MCF 10A (cell line): ENCODE measurements at regions not wholly inside any gene's neighbourhood (a gene's known extent, or its start where the extent isn't known, plus 50 kb on each side); places are given as distances from the start of the nearest gene placed in this dataset.
A peak's percentile ranks its signal among the peaks of the same experiment; 100 is the strongest.

Source experiments
- BruUV-seq: library from RNA; stranded (reverse); fragments of 400-500 nt; replicated peaks from 2 replicates; lab custom pipeline; 2021; lab: Mats Ljungman, UMichigan
- CTCF ChIA-PET: fragments of 300-600 bp; sonication (Branson Sonifier 250); formaldehyde crosslinking; extraction: SDS; loops from one replicate; lab custom pipeline; 2021; ENCODE audit warnings: antibody characterized with exemption, inconsistent platforms; lab: Yijun Ruan, JAX
- POLR2A ChIA-PET: fragments of 300-600, 350-650 bp; sonication (Branson Sonifier 250); formaldehyde crosslinking; extraction: SDS; loops from one replicate; lab custom pipeline; 2020; ENCODE audit warnings: antibody characterized with exemption, inconsistent platforms; lab: Yijun Ruan, JAX
- DNase-seq: peaks from one replicate; pipeline ENCODE4 v3.0.0-alpha.2; 2018; ENCODE audit not compliant: unreplicated experiment
- H3K27ac Mint-ChIP-seq: one replicate; pipeline ENCODE4 v1.8.0; 2022; ENCODE audit warnings: mild to moderate bottlenecking, low read depth, mixed read lengths; ENCODE audit not compliant: unreplicated experiment
- H3K27me3 Mint-ChIP-seq: one replicate; pipeline ENCODE4 v1.8.0; 2022; ENCODE audit warnings: mixed read lengths; ENCODE audit not compliant: insufficient read depth, unreplicated experiment
- H3K36me3 Mint-ChIP-seq: one replicate; pipeline ENCODE4 v1.8.0; 2022; ENCODE audit warnings: mild to moderate bottlenecking, moderate library complexity, mixed read lengths; ENCODE audit not compliant: insufficient read depth, unreplicated experiment
- H3K4me1 Mint-ChIP-seq: one replicate; pipeline ENCODE4 v1.8.0; 2022; ENCODE audit warnings: mixed read lengths; ENCODE audit not compliant: insufficient read depth, unreplicated experiment
- H3K4me3 Mint-ChIP-seq: one replicate; pipeline ENCODE4 v1.8.0; 2022; ENCODE audit warnings: mild to moderate bottlenecking, moderate library complexity, mixed read lengths; ENCODE audit not compliant: unreplicated experiment
- H3K9me3 Mint-ChIP-seq: one replicate; pipeline ENCODE4 v1.8.0; 2022; ENCODE audit warnings: mixed read lengths; ENCODE audit not compliant: unreplicated experiment
- intact Hi-C: fragments of 100-400 bp; cut with micrococcal nuclease; formaldehyde crosslinking; loops from 2 replicates; pipeline ENCODE4 v1.14.1; 2022
- TF ChIP-seq, protein P1 (sequence below): fragments of 200-600 bp; IDR thresholded peaks from one replicate; pipeline ENCODE4 v1.8.0; 2022; ENCODE audit warnings: antibody characterized with exemption, mild to moderate bottlenecking; ENCODE audit not compliant: unreplicated experiment

- intact Hi-C loops: no loop called here
- no peaks in the 10 kb centered on the region for H3K27me3 Mint-ChIP-seq
- H3K27ac Mint-ChIP-seq: no peak overlapping the region
- CTCF ChIA-PET: interaction anchor here (0.6 to 3.2 kb wide), 9 partner anchors 10 to 248 kb away, joined by 3 to 29 read pairs (median 5); no protein-coding TSS in a partner anchor
- peak; percentile 16 for DNase-seq
- TF ChIP-seq, protein P1, sequence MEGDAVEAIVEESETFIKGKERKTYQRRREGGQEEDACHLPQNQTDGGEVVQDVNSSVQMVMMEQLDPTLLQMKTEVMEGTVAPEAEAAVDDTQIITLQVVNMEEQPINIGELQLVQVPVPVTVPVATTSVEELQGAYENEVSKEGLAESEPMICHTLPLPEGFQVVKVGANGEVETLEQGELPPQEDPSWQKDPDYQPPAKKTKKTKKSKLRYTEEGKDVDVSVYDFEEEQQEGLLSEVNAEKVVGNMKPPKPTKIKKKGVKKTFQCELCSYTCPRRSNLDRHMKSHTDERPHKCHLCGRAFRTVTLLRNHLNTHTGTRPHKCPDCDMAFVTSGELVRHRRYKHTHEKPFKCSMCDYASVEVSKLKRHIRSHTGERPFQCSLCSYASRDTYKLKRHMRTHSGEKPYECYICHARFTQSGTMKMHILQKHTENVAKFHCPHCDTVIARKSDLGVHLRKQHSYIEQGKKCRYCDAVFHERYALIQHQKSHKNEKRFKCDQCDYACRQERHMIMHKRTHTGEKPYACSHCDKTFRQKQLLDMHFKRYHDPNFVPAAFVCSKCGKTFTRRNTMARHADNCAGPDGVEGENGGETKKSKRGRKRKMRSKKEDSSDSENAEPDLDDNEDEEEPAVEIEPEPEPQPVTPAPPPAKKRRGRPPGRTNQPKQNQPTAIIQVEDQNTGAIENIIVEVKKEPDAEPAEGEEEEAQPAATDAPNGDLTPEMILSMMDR: peak; percentile 51
- POLR2A ChIA-PET: no interaction called here
- no peaks in the 10 kb centered on the region for H3K9me3 Mint-ChIP-seq
- peaks cover 10% of the 10 kb centered on the region for H3K36me3 Mint-ChIP-seq
- no peak overlapping the region for H3K4me3 Mint-ChIP-seq
- H3K4me1 Mint-ChIP-seq: no peaks in the 10 kb centered on the region
- BruUV-seq: no TSS peak
These were observed 82.0 kb upstream of the ALOX12 start for GRCh38 chr17:6913608-6914443.

- H3K4me3 Mint-ChIP-seq: no peak overlapping the region
- intact Hi-C loops: no loop called here
- H3K27me3 Mint-ChIP-seq: no peaks in the 10 kb centered on the region
- H3K9me3 Mint-ChIP-seq: no peaks in the 10 kb centered on the region
- BruUV-seq: no TSS peak
- POLR2A ChIA-PET: no interaction called here
- H3K36me3 Mint-ChIP-seq: peaks cover 10% of the 10 kb centered on the region
- TF ChIP-seq, protein P1: no peak
- H3K4me1 Mint-ChIP-seq: no peaks in the 10 kb centered on the region
- DNase-seq: no peak
- no peak overlapping the region for H3K27ac Mint-ChIP-seq
- CTCF ChIA-PET: interaction anchor here (0.6 to 3.2 kb wide), 12 partner anchors 9 to 1807 kb away, joined by 3 to 29 read pairs (median 4); no protein-coding TSS in a partner anchor
These were observed 81.1 kb upstream of the ALOX12 start for GRCh38 chr17:6914711-6915110.

DNA sequence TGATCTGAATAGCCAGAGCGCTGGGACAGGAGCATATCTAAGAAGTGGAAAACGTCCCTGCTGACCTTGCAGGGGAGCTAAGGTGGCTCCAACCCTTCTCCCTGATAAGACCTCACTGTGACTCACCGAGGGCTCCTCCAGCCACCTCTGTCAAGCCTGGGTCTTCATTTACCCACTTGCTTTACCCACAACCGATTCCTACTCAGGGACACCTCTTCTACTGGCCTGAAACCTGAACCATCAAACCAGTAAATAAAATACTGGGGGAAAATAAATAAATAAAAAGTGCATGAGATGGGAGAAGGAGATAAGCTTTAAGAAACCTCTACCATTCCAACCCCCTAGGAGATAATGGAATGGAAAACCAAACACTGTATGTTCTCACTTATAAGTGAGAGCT lies 80.2 kb upstream of the ALOX12 start:
- no peak for DNase-seq
- TF ChIP-seq, protein P1: no peak
- CTCF ChIA-PET: interaction anchor here (0.8 to 3.2 kb wide), 6 partner anchors 72 to 249 kb away, joined by 3 to 29 read pairs (median 4); no protein-coding TSS in a partner anchor
- Mint-ChIP-seq H3K9me3 (no peaks in the 10 kb centered on the region), H3K4me3 (no peak overlapping the region), H3K27me3 (no peaks in the 10 kb centered on the region), H3K4me1 (no peaks in the 10 kb centered on the region), H3K27ac (no peak overlapping the region), H3K36me3 (peaks cover 10% of the 10 kb centered on the region)
- BruUV-seq: no TSS peak
- intact Hi-C loops: no loop called here
- POLR2A ChIA-PET: interaction anchor here (0.9 to 1.0 kb wide), 2 partner anchors 12 to 47 kb away, joined by 3 read pairs; no protein-coding TSS in a partner anchor

DNA sequence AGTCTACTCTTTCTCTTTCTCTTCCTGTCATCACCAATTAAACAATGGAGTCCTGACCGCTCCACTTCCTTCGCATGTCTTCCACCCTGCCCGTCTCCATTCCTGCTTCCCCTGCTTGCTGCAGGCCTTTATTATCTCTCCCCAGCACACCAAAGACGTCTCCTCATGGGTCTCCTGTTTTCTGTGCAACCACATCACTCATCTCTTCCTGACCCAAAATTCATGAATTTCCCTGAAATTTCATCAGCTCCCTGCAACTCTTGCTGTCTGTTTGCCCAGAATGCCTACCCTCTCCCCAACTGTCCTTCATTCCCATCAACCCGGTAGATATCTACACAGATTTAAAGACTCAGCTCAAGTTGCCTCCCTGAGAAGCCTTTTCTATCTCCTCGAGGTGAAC lies 76.7 kb upstream of the ALOX12 start:
- H3K27me3 Mint-ChIP-seq: no peaks in the 10 kb centered on the region
- no peak overlapping the region for H3K4me3 Mint-ChIP-seq
- POLR2A ChIA-PET: no interaction called here
- peaks cover 10% of the 10 kb centered on the region for H3K36me3 Mint-ChIP-seq
- H3K9me3 Mint-ChIP-seq: peaks cover 6% of the 10 kb centered on the region
- no peak for DNase-seq
- intact Hi-C loops: no loop called here
- CTCF ChIA-PET: interaction anchor here (0.5 kb wide), 1 partner anchor 24 kb away, joined by 3 read pairs; no protein-coding TSS in a partner anchor
- no TSS peak for BruUV-seq
- TF ChIP-seq, protein P1: no peak
- no peak overlapping the region for H3K27ac Mint-ChIP-seq
- H3K4me1 Mint-ChIP-seq: peaks cover 1% of the 10 kb centered on the region
